Effector CD4-positive, alpha-beta T cell (primary cell): ENCODE measurements at regions not wholly inside any gene's neighbourhood (a gene's known extent, or its start where the extent isn't known, plus 50 kb on each side); places are given as distances from the start of the nearest gene placed in this dataset.

Experiments
- DNase-seq: peaks from one replicate; pipeline ENCODE4 v3.0.0-alpha.2; 2020

DNA sequence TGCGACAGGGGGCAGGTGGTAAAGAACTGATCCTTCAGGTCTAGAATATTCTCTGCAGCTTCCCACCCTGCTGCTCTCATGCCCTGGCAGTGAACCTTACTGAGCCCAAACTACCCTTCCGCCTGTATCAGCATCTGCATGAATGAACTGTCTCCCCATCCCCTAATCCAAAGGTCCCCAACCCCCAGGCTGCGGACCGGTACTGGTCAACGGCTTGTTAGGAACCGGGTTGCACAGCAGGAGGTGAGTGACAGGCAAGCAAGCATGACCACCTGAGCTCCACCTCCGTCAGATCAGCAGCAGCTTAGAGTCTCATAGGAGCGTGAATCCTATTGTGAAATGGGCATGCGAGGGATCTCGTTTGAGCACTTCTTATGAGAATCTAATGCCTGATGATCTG lies 58.2 kb upstream of the LMO1 start:
- no peak for DNase-seq

DNA sequence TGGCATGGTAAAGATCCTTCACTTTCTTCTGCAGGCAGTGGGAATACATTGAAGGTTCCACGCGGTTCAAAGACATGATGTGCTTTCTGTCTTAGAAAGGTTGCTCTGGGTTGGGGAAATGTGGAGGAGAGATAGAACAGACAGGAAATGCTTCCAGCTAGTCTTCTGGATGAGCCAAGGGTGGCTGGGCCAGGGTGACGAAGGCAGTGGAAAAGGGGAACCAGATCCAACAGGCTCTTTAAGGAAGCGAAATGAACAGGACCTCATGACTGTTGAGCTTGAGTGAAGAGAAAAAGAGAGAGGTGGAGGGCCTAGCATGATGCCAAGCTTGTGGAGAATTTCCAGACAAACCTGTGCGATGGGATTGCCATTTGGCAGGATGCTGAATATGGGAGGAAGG lies 56.4 kb upstream of the LMO1 start:
- DNase-seq, result no peak

DNA sequence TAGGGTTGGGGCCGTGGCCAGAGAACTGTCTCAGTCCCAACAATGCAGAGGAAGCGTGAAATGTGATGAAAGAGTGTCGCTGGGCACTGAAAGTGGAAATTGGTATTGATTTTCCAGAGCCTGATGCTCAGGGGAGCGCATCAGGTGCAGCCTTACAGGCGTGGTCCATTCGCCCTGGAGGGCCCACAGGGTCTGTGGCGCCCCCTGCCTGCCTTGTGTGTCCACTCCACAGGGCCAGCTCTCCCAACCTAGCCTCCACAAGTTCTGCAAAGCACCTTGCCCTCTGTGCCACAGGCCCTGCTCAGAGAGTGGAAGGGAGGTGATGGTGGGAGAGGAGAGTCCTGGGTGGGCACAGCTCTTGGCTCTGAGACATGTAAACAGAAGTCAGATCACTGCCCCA lies 54.9 kb upstream of the LMO1 start:
- DNase-seq, result no peak

DNA sequence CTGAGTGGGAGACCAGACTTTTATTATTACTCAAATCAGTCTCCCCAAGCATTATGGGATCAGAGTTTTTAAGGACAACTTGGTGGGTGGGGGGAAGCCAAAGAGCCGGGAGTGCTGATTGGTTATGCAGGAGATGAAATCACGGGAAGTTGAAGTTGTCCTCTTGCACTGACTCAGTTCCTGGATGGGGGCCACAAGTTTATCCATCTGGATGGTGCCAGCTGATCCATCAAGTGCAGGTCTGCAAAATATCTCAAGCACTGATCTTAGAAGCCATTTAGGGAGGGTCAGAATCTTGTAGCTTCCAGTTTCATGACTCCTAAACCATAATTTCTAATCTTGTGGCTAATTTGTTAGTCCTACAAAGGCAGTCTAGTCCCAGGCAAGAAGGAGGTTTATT lies 53.5 kb upstream of the LMO1 start:
- DNase-seq, result no peak

DNA sequence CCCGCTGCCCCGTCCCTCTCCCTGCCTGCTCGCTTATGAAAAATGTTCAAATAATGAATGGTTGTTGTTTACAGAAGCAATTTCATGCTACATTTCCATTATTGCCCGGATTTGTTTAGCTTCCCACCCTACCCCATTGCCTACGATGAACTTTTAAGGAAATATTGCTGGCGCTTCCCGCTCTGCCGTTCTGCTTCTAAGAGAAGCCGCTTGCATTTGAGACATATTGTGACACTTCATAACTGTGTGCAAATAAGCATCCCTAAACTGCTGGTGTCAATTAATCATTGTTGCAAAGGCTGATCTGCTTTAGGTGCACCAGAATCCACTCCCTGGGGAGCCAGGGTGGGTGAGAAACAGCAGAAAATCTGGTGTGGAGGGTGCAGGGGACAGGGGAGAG lies 52.3 kb upstream of the LMO1 start:
- DNase-seq, result no peak

DNA sequence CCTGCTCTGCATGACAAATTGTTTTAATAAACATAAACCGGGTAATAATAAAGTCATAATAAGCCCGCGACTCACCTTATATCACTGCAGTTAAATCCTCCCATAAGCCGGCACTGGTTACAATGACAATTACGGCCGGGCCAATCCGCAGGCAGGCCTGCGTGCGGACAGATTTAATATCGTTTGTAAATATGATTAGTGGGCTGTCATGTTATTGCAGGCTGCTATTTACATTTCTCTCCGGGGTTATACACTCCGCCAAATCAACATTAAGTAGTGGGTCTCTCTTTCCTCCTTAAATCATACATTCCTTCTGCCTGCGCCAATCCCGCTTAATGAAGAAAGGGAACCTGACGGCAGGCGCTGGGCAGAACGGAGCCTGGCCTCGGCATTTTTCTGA lies 51.8 kb upstream of the LMO1 start:
- no peak for DNase-seq

DNA sequence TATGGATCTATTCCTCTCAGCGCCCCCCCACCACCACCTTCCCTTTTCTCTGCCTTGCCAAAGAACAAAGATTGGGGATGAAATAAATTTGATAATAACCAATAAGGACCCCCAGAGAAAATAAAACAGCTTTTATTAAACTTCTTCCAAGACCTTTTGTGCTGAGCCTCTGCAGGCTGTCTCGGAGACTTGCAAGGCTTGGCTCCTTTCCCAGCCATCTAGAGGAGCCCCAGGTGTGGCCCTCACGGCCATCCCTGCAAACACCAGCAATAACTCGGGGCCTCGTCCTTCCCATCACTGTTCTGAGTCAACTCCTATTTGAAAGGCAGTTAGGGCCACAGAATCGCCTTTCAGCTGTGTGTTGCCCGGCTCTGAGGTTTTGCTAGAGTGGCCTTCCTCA lies 51.2 kb upstream of the LMO1 start:
- no peak for DNase-seq

DNA sequence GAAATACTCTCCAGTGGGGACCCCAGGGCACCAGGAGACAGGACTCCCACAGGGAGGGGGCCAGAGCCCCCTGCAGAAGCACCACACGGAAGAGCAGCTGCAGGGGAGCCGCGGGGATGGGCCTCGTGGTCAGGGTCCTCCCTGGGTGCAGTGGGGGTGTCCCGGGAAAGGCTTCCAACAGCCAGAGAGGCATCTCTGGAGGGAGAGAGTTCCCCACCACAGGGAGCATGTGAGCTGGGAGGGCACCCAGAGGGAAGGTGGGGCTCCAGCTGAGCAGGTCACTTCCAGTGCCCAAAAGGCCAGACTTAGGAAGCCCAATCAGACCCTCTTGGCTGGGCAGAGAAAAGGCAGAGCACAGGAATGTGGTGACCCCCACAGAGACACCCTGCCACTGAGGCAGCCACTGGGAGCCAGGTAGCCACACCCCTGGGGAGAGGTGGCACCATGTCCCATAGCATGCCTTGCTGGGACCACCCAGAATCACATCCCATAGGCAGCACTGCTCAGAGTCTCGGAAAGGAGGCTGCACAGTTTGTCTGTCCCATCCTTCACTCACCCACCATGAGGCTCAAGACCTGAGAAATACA lies 49.9 kb upstream of the LMO1 start:
- DNase-seq, result no peak
